ENCODE measurements at regions not wholly inside any gene's neighbourhood (a gene's known extent, or its start where the extent isn't known, plus 50 kb on each side); places are given as distances from the start of the nearest gene placed in this dataset.
"Not testable (repeated sequence)": the region's sequence is repeated elsewhere in the genome, so short reads cannot be mapped to it uniquely, and the experiment has no call there.

DNA sequence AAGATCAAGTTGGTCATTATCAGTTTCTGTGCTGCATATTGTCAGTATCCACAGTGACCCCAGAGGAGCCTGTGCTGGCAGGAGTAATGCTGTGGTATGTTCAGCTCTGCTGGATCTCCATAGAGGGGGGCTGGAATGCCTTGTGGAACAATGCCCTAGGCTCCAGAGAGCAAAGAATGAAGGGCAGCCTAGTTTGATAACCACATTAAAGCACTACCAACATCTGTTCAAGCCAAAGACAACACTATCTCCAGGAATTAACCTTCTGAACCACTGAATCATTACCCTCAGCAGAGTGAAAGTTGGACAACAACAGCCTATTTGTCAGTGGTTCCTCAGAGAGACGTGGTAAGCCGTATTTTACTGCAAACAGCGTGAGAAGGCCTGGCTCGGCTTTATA is 192.3 kb upstream of the CXorf66 start:
- DNase-seq: no peak

- DNase-seq: no peak
Measured at GRCh38 chrX:140157143-140157542, 191.8 kb upstream of the CXorf66 start.

- DNase-seq: no peak
Measured at GRCh38 chrX:140151316-140151715, 186.0 kb upstream of the CXorf66 start.

DNA sequence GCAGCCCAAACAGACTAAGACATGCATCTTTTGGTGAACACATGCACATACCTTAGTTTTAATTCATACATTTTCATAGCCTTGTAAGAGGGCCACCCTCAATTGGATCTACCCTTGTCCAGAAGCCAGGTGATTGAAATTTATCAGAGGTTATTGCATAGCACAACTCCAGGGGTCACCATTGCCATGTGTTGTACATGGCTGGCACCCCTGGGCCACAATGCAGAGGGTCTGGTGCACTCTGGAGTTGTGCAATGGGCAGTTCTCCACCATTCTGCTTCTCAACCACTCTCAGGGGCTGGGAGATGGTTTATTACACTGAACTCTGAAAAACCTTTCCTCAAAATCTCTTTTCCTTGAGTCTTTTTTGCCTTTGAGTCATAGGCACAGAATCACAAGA is 184.4 kb upstream of the CXorf66 start:
- DNase-seq: no peak

- DNase-seq: no peak
Measured at GRCh38 chrX:140141444-140142029, 176.2 kb upstream of the CXorf66 start.

DNA sequence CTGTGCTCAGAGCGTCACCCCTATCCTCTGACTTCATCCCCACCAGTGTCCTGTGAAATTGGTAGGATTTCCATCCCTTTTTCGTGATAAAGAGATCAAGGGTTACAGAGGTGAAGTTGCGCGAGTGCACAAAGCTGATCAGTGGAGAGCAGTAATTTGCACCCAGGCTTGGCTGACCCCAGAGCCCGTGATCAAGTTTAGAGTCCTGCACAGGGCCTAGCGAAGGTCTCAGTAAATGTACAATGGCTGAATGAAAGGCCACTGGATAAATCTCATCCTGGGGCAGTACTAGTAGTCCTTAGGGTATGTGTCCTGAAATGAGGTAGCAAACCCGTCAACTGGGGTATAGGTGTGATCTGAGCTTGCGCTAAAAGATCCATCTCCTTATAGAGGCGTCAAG is 173.2 kb upstream of the CXorf66 start:
- DNase-seq: not testable (repeated sequence)

- DNase-seq: not testable (repeated sequence)
Measured at GRCh38 chrX:140138065-140138464, 172.7 kb upstream of the CXorf66 start.

GRCh38 chrX:140132937-140133336 is 167.6 kb upstream of the CXorf66 start:
- no peak for DNase-seq

DNA sequence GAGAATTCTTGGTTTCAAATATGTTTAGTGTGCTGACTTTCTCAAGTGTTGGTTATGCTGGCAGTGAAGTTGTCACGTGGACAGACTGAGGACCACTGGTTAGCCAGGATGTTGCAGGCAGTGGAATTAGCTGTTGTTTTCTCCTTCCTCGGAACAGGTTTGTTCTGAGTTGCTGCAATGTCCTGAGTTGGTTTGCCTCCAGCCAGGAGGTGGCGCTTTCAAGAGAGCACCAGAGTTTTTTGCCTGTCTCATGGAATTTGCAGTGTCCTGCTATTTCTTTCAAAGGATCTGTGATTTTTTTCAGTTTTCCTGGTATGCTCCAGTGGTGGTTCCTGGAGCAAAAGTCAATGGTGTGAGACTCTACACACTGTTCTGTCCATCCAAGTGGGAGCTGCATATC is 158.1 kb upstream of the CXorf66 start:
- no peak for DNase-seq

DNA sequence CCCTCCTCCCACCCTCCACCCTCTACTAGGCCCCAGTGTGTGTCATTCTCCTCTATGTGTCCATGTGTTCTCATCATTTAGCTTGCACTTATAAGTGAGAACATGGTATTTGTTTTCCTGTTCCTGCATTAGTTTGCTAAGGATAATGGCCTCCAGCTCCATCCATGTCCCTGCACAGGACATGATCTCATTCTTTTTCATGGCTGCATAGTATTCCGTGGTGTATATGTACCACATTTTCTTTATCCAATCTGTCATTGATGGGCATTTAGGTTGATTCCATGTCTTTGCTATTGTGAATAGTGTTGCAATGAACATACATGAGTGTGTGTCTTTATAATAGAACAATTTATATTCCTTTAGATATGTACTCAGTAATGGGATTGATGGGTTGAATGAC is 148.7 kb upstream of the CXorf66 start:
- DNase-seq: not testable (repeated sequence)

GRCh38 chrX:140110081-140110650 is 144.8 kb upstream of the CXorf66 start:
- no peak for DNase-seq

- no peak for DNase-seq
Measured at GRCh38 chrX:140104760-140105159, 139.4 kb upstream of the CXorf66 start.

- no peak for DNase-seq
Measured at GRCh38 chrX:140099221-140099620, 133.9 kb upstream of the CXorf66 start.

- DNase-seq: no peak
Measured at GRCh38 chrX:140092121-140092520, 126.8 kb upstream of the CXorf66 start.

DNA sequence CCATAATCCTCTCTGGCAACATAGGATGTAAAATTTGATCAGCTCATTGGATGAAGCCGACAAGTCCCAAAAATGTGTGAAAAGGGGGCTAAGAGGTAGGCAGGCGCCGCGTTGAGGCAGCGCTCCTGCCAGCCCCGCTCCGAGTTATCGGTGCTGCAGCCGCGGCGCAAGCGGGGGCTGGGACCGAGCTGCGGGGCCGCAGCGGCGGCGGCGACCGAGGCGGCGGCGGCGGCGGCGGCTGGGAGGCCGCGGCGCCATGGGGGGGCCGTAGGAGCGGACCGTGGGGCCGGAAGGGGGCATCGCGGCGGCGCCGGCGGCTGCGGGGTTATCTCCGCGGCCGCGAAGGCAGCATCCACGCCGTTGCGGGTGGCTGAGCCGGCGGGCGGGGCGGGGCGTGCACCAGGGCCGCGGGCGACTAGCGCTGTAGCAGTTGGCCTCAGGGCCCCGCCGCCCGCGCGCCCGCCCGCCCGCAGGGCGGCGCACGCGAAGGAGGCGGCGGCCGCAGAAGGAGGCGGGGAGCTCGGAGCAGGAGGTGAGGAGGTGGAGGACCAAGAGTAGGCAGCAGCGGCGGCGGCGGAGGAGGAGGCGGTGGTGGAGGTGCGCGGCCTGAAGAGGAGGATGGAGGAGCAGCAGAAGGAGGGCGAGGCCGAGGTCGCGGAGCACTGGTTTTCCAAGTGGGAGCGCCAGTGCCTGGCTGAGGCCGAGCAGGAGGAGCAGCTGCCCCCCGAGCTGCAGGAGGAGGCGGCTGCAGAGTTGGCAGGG is 126.0 kb upstream of the CXorf66 start:
- DNase-seq: no peak

DNA sequence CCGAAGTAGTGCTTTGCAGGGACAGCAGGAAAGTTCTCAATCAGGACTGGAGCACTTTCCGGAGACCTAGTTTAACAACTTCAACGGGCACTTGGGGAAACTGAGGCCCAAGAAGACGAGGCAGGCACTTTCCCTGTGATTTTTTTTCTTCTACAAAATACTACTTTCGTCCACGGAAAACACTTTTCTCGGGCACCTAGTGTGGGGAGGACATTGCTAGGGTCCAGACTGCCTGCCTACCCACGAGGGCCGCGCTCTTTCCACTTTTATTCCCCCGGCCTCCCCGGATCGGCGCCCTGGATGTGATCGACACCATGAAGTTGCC is 125.4 kb upstream of the CXorf66 start:
- no peak for DNase-seq

DNA sequence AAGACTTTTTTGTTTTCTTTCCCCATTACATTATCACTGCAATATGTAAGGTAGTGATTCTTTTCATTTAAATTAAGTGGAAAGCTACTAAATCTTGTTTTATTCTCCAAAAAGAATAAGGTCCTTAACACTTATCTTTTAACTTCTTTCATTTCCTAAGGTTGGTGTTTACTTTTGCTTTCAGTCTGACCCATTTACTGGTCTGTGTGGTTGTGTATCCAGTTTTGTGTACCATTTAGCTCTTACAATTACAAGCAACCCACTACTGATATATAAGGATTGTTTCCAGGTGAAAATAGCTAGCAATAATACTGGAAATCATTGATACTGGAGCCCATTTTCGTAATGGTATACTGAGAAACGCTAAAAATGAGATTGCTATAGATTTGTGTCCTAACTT is 123.1 kb upstream of the CXorf66 start:
- no peak for DNase-seq

- DNase-seq: no peak
Measured at GRCh38 chrX:140087875-140088274, 122.6 kb upstream of the CXorf66 start.

- no peak for DNase-seq
Measured at GRCh38 chrX:140086691-140087090, 121.4 kb upstream of the CXorf66 start.

- DNase-seq: not testable (repeated sequence)
Measured at GRCh38 chrX:140074851-140075250, 109.5 kb upstream of the CXorf66 start.

DNA sequence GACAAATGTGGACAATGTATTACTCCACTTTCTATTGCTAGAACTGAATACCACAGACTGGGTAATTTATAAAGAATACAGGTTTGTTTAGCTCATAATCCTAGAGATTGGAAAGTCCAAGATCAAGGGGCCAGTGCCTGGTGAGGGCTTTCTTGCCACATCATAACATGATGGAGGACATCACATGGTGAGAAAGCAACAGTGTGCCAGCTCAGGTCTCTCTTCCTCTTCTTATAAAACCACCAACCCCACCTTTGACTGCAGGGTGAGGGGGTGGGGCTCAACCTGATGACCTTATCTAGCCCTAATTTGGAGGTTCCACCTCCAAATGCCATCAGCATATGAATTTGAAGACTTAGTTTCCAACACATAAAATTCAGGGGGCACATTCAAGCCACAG is 105.7 kb upstream of the CXorf66 start:
- no peak for DNase-seq

GRCh38 chrX:140065961-140066662 is 100.8 kb upstream of the CXorf66 start:
- DNase-seq: no peak

DNA sequence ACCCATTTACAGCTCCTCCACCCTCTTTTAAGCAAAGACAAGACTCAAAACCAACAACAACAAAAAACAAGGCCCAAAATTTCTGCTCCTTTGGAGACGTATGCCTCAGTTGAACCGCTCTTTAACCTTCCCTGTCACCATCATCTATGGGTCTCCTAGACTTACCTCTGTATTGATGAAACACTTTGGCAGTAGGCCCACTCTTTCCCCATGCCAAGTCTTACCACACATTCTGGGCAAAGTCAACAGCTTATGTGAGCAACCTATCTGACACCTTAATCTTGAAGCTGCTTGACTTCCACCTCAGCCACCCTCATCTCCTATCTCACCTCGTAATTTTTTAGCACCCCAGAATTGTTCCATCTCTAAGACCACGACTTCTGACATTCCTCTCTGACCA is 99.7 kb upstream of the CXorf66 start:
- DNase-seq: no peak

DNA sequence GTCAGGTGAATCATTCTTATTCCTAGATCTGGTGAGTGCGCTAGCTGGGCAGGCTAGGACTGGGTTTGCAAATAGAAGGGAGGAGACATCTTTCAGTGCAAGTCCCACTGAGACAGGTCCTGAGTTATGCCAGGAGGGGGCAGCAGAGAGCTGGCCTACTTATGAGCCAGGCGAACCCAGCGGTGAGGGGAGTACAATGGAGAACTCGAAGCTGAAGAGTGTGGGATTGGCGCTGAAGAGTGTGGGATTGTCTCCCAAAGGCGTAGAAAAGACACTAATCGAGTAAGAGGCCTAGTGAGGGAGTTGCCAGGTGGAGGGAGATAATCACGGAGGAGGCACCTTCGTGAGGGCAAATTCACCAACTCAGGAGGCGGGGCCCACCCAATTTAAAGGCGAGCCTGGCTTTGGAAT is 91.7 kb upstream of the CXorf66 start:
- DNase-seq: peak; percentile 37
